ENCODE measurements at regions not wholly inside any gene's neighbourhood (a gene's known extent, or its start where the extent isn't known, plus 50 kb on each side); places are given as distances from the start of the nearest gene placed in this dataset.

- TF ChIP-seq ZNF616 (CRISPR knock-in tag; IDR thresholded peaks at IDR 0.05; ENCODE audit: low read depth): peak; percentile 29; the same call in 1 of the 2 replicates
- TF ChIP-seq ZC3H4 (CRISPR knock-in tag; IDR thresholded peaks at IDR 0.05; ENCODE audit: borderline replicate concordance): no peak
- TF ChIP-seq, protein P1, sequence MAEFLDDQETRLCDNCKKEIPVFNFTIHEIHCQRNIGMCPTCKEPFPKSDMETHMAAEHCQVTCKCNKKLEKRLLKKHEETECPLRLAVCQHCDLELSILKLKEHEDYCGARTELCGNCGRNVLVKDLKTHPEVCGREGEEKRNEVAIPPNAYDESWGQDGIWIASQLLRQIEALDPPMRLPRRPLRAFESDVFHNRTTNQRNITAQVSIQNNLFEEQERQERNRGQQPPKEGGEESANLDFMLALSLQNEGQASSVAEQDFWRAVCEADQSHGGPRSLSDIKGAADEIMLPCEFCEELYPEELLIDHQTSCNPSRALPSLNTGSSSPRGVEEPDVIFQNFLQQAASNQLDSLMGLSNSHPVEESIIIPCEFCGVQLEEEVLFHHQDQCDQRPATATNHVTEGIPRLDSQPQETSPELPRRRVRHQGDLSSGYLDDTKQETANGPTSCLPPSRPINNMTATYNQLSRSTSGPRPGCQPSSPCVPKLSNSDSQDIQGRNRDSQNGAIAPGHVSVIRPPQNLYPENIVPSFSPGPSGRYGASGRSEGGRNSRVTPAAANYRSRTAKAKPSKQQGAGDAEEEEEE (CRISPR knock-in tag; IDR thresholded peaks at IDR 0.05; ENCODE audit: borderline replicate concordance): no peak
- TF ChIP-seq PLRG1 (conservative IDR thresholded peaks at IDR 0.05): no peak
- no peak for TF ChIP-seq AKNA (CRISPR knock-in tag; IDR thresholded peaks at IDR 0.05; ENCODE audit: borderline replicate concordance)
- TF ChIP-seq MLX (CRISPR knock-in tag; IDR thresholded peaks at IDR 0.05): no peak
- TF ChIP-seq RFXANK (CRISPR knock-in tag; IDR thresholded peaks at IDR 0.05): 0 out of 2 replicates have a peak, but pooled peaks have one; percentile 63
- TF ChIP-seq NFKBIZ (CRISPR knock-in tag; IDR thresholded peaks at IDR 0.05): no peak
- no peak for TF ChIP-seq ZNF234 (CRISPR knock-in tag; conservative IDR thresholded peaks at IDR 0.05)
- TF ChIP-seq ZFP41 (CRISPR knock-in tag; IDR thresholded peaks at IDR 0.05; ENCODE audit: borderline replicate concordance): no peak
- no peak for TF ChIP-seq NCOA5 (CRISPR knock-in tag; IDR thresholded peaks at IDR 0.05)
- TF ChIP-seq TBP (CRISPR knock-in tag; IDR thresholded peaks at IDR 0.05): no peak
- TF ChIP-seq REXO4 (CRISPR knock-in tag; IDR thresholded peaks at IDR 0.05; ENCODE audit: borderline replicate concordance): no peak
- TF ChIP-seq, protein P2, sequence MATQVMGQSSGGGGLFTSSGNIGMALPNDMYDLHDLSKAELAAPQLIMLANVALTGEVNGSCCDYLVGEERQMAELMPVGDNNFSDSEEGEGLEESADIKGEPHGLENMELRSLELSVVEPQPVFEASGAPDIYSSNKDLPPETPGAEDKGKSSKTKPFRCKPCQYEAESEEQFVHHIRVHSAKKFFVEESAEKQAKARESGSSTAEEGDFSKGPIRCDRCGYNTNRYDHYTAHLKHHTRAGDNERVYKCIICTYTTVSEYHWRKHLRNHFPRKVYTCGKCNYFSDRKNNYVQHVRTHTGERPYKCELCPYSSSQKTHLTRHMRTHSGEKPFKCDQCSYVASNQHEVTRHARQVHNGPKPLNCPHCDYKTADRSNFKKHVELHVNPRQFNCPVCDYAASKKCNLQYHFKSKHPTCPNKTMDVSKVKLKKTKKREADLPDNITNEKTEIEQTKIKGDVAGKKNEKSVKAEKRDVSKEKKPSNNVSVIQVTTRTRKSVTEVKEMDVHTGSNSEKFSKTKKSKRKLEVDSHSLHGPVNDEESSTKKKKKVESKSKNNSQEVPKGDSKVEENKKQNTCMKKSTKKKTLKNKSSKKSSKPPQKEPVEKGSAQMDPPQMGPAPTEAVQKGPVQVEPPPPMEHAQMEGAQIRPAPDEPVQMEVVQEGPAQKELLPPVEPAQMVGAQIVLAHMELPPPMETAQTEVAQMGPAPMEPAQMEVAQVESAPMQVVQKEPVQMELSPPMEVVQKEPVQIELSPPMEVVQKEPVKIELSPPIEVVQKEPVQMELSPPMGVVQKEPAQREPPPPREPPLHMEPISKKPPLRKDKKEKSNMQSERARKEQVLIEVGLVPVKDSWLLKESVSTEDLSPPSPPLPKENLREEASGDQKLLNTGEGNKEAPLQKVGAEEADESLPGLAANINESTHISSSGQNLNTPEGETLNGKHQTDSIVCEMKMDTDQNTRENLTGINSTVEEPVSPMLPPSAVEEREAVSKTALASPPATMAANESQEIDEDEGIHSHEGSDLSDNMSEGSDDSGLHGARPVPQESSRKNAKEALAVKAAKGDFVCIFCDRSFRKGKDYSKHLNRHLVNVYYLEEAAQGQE (IDR thresholded peaks at IDR 0.05; ENCODE audit: borderline replicate concordance in 1 of 2, low read depth in 1 of 2, low read length in 2 of 2): peak in 1 of 2 experiments; percentile 9; a peak in 1 of 4 replicates
- TF ChIP-seq NFYC (CRISPR knock-in tag; IDR thresholded peaks at IDR 0.05): peak; percentile 84
- TF ChIP-seq CSRNP1 (CRISPR knock-in tag; IDR thresholded peaks at IDR 0.05): peak; percentile 80
- no peak for TF ChIP-seq STAT5B (CRISPR knock-in tag; IDR thresholded peaks at IDR 0.05)
Measured at GRCh38 chr20:1827974-1828785, 67.0 kb upstream of the SIRPA start (continued).

Measured in HepG2 (cell line).